Myocyte (in vitro differentiated cells): ENCODE measurements at regions not wholly inside any gene's neighbourhood (a gene's known extent, or its start where the extent isn't known, plus 50 kb on each side); places are given as distances from the start of the nearest gene placed in this dataset.

Source experiments
- DNase-seq: peaks from one replicate; pipeline ENCODE4 v3.0.0-alpha.2; 2012; ENCODE audit warnings: low read depth

- DNase-seq = no peak
Measured at GRCh38 chr5:155290937-155291336, 277.4 kb downstream of the KIF4B start.

GRCh38 chr5:155293605-155294178 lies 280.1 kb downstream of the KIF4B start:
- no peak for DNase-seq

- no peak for DNase-seq
Measured at GRCh38 chr5:155295111-155295510, 281.6 kb downstream of the KIF4B start.

- no peak for DNase-seq
Measured at GRCh38 chr5:155299386-155300005, 285.9 kb downstream of the KIF4B start.

- no peak for DNase-seq
Measured at GRCh38 chr5:155303120-155303519, 289.6 kb downstream of the KIF4B start.

- DNase-seq = no peak
Measured at GRCh38 chr5:155307229-155307628, 293.7 kb downstream of the KIF4B start.

GRCh38 chr5:155308289-155308688 lies 294.7 kb downstream of the KIF4B start:
- no peak for DNase-seq

- no peak for DNase-seq
Measured at GRCh38 chr5:155309021-155309746, 295.6 kb downstream of the KIF4B start.

GRCh38 chr5:155311721-155312120 lies 298.2 kb downstream of the KIF4B start:
- no peak for DNase-seq

- no peak for DNase-seq
Measured at GRCh38 chr5:155313518-155313917, 300.0 kb downstream of the KIF4B start.

- DNase-seq = no peak
Measured at GRCh38 chr5:155316070-155316714, 302.6 kb downstream of the KIF4B start.

- no peak for DNase-seq
Measured at GRCh38 chr5:155332618-155333017, 319.1 kb downstream of the KIF4B start.

- no peak for DNase-seq
Measured at GRCh38 chr5:155342956-155343355, 329.4 kb downstream of the KIF4B start.

- DNase-seq = no peak
Measured at GRCh38 chr5:155343468-155343867, 329.9 kb downstream of the KIF4B start.

GRCh38 chr5:155353231-155353630 lies 339.7 kb downstream of the KIF4B start:
- DNase-seq = no peak

- no peak for DNase-seq
Measured at GRCh38 chr5:155366096-155366495, 352.5 kb downstream of the KIF4B start.

- DNase-seq = no peak
Measured at GRCh38 chr5:155367841-155368240, 354.3 kb downstream of the KIF4B start.

- no peak for DNase-seq
Measured at GRCh38 chr5:155368490-155368889, 354.9 kb downstream of the KIF4B start.

GRCh38 chr5:155380480-155380879 lies 366.9 kb downstream of the KIF4B start:
- DNase-seq = no peak

- no peak for DNase-seq
Measured at GRCh38 chr5:155381654-155382053, 368.1 kb downstream of the KIF4B start.

- DNase-seq = no peak
Measured at GRCh38 chr5:155389498-155389897, 375.9 kb downstream of the KIF4B start.

- no peak for DNase-seq
Measured at GRCh38 chr5:155394727-155395126, 381.2 kb downstream of the KIF4B start.
